Midbrain (tissue), 1 donor: ENCODE measurements at regions not wholly inside any gene's neighbourhood (a gene's known extent, or its start where the extent isn't known, plus 50 kb on each side); places are given as distances from the start of the nearest gene placed in this dataset.

ENCODE experiments used
- DNase-seq: peaks from one replicate; lab custom pipeline; 2025; lab: John Stamatoyannopoulos, UW

DNA sequence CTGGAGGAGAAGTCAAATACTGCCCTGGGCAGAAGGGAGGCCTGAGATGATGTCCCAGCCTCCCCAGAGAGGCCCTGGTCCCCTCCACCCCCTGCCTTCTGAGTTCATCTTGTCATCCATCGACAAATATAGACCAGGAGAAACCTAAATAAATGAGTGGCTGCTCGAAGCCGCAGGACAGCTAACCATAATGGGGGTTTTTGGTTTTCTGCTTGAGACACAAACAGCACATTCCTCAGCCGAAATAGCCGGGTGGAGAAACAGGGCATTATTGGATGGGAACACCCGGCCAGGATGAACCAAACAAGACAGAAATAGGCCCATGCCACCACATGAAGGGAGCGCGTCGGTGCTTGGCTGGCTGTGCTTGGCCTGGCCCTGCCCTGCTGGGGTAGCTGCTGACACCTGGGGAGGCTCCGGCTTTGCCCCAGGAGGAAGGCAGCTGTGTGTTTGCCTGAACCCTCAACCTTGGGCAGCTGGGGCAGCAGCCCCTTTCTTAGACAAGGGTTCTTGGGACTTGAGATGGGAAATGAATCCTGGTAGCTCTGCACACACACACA lies 188.1 kb downstream of the IRX5 start:
- no peak for DNase-seq

DNA sequence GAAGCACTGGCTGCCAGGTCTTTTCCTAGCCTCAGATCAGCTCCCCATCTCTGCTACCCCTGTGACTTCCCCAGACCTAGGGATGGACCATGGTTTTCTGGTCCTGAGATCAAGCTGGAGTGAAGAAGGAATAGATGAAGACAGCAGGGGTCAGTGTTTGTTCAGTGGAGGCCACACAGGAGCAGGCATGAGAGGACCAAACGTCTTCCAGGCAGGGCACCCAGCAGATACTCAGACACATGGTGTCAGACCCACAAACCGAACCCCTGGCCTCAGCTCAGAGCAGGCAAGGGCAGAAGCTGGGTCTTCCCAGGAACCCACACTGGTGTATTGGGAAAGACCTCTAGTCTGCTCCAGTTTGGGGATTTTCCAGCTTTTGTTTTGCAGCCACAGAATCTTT lies 189.7 kb downstream of the IRX5 start:
- DNase-seq = no peak

DNA sequence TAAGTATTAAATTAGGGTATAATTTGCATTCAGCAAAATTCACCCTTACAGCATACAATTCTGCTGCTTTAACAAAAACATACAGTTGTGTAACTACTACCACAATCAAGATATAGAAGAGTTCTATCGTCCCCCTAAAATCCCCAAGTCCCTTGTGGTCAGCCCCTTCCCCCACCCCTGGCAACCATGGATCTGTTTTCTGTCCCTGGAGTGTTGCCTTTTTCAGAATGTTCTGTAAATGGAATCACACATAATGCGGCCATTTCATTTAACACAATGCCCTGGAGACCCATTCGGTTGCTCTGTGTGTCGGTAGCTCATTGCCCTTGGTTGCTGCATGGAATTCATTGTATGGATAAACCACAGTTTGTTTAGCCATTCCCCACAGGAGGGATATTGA lies 190.2 kb downstream of the IRX5 start:
- no peak for DNase-seq

DNA sequence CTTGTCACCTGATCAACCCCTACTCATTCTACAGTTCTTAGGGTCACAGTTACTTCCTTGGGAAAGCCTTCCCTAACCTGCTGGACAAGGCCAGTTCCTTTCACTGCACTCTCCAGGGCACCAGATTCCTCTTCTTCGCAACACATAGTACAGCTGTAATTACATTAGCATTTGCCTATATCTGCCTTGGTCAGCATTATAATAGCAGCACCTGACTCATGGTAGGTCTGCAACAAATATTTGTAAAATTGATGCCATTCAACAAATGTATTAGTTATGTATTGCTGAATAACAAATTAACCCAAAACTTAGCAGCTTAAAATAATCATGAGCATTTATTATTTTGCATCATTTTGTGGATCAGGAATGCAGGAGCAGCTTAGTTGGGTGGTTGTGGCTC lies 193.0 kb downstream of the IRX5 start:
- no peak for DNase-seq

DNA sequence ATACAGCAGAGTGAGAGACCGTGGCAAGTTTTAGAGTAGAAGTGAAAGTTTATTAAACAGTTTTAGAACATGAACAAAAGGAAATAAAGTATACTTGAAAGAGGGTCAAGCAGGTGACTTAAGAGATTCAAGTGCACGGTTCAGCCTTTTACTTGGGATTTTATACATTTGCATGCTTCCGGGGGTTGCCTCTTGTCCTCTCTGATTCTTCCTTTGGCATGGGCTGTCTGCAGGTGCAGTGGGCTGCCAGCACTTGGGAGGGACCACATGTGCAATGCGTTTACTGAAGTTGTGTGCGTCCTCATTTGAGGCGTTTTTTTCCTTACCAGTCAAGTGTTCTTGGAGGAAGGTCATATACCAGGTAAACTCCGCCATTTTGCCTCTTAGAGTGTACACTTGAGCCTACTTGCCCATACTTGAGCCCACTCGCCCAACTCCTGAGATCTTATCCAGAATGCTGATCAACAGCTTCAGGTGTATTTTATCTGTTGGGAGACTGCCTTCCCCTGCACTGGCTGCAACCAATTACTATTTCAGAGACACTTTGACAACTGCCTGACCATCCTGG lies 195.2 kb downstream of the IRX5 start:
- no peak for DNase-seq

DNA sequence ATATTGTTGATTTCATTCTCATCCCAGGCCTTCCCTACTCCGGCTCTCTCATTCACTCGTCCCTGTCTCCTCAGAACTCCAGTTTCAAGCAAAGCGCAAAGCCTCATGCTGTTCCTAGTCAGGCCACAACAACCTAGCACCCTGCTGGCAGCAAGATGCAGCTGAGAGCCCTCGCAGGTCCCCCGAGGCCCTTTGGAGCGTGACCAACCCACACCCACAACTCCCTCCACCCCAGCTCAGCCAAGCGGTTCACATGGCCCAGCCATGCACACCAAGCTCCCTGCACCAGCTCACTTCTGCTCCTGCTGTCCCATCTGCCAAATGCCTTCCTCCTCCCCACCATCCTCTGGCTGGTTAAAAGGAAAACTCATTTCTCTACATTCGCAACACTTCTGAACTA lies 195.8 kb downstream of the IRX5 start:
- DNase-seq = no peak

DNA sequence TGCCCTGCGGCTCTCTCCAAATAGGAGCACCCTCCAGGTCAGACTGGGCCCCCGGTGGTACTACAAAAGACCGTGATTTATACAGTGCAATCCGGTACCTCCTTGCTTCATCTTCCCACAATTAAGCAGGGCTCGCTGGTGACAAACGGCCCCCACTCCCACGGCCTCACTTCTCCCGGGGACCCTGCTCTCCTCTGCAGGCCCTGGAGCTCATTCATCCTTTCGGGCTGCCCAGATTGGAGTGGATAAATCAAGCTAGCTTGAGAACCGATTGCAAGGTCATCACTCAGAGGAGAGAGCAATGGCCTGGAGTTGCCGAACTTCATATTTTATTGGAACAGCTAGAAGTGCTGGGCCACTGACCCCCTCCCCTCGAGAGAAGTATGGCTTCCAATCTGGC lies 193.5 kb upstream of the IRX6 start:
- no peak for DNase-seq

DNA sequence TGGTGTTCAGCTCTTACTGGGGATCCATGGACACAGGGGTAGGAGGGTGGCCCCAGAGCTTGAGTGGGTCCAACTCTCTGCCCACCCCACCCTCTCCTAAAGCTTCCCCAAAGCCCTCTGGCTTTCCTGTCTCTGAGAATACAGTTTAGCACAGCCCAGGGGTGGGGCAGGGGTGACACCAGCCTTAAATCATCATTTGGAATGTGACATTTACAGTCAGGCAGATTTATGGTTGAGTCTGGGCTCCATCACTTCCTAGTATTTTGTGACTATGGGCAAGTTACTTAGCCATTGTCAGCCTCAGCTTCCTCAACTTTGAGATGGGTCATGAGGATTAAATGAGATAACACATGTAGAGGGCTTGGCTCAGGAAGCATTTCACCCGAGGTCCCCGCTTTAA lies 193.1 kb upstream of the IRX6 start:
- no peak for DNase-seq

DNA sequence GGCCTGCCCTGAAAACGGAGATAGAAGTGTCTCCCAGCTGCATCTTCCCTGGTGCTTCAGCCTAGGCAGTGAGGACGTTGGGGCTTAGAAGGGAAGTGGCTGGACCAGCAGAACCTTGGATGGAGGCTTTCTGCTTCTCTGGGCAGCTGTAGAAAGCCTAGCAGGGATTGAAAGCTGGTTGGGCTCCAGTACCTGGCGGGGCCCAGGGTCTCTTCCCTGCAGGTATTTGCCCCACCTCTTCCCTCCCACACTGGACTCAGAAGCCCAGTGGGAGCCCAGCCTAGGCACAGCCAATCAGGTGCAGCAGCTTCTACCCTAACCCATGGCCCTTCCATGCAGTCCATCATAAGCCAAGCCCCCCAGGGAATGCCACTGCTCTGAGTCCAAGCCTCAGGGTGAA lies 190.3 kb upstream of the IRX6 start:
- no peak for DNase-seq

DNA sequence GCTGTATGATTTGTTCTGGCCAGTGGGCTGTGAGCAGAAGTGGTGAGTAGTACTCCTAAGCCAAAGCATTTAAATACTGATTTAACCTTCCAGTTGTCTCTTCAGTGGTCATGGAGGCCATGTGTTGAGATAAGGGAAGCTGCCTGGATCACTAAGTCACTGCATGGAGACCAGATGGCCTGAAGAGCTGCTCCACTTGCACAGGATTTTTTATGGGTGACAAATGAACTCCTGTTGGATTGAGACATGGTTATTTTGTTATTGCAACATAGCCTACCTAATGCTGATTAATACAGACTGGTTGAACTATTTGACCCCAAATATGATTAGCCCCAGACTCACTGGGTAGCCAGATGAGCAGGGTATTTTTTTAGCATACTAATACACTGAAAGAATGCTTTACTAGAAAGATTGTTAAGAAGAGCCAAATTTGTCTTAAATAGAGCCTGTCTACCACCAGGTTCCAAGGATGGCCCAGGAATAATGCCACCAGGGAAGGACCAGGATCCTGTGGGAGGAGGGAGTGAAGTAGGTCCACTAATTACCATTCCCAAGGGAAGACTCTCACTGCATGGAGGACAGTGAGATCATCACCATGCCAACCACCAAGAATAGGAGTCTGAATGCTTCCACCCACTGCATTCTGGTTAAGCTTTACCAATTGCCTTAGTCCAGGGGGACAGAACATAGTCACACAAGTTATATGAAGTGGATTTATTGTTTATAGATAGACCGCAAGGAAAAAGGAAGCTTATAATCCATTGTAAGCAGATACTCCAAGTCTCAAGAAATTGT lies 187.4 kb upstream of the IRX6 start:
- DNase-seq = no peak

DNA sequence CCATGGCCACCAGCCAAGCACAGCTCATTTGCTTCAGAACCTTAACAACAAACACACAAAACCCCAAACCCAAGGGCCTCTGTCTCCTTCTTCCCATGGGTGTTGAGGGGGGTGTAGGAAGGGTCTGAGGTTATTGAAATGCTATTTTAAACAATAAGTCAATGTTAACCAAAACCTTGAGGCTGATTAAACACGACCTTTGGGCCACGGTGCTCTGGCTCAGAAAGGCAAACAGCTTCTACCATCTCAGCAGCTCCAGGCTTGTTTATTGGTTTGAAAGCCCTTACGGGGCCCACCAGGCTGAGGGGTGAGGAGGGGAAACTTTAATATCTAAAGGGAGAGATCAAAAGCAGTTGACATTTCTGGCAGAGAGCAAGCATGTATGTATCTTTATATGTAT lies 185.7 kb upstream of the IRX6 start:
- DNase-seq = no peak

DNA sequence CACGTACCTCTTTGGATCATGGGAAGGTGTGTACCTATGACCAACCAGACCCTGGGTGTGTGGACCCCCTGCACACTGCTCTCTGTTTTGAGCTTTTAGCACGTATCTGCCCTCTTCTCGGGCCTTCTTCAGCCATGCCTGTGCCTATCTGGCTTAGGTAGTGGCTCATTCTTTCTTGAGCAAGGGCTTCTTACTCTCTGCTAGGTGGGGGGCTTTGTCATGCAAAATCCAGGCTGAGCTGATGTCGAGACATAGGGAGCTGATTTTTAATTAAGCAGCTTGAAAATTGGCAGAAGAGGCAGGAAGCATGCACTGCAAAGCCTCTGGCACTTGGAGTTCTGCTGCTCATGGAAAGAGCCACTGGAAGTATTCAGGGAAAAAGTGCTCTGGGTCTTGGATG lies 181.6 kb upstream of the IRX6 start:
- DNase-seq = no peak

DNA sequence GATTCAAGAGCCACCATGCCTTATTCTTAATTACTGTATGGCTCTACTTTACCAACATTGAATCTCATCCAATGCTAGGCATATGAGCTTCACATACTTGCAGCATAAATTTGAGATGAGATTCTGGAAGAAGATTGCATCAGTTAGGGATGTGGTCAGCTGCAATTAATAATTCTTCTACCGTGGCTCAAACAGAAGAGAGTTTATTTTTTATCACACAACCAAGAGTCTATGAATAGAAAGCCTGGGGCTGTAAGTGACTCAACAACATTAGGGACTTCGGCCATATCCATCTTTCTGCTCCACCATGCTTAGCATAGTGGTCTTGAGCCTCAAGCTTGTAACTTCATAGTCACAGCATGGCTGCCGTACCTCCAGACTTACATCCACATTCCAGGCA lies 179.4 kb upstream of the IRX6 start:
- DNase-seq = no peak

DNA sequence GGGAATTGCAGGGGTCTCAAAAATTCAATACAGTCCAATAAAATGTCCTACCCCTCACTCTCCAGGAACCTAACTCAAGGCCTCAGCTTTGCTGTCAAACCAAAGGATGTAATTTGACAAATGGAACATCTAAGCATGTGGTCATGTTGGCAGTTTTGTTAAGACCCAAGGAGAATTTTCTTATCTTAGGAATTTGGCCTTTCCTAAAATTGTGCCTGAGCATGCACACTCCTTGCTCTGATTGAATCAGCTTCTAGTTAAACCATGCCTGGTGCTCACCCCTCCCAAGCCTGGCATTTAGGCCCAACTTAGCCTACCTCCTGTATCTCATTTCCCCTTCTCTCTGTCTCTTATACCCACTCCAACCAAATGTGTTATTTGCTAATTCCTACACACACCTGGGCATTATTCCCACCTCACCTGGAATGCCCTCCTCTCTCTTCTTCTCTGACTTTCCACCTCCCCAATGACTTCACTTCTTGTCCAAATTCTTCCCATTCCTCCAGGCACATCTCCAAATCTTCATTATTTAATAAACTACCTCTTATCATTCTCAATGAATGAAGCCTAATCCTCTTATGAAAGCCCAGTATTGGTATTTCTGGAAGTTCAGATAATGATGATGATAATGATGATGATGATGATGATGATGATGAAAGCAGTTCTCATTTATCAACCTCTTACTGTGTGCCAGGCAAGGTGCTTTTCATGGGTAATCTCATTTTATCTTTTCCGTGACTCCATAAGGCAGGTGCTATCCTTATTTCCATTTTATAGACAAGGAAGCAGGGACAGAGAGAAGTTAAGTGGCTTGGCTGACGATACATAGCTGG lies 178.0 kb upstream of the IRX6 start:
- no peak for DNase-seq

DNA sequence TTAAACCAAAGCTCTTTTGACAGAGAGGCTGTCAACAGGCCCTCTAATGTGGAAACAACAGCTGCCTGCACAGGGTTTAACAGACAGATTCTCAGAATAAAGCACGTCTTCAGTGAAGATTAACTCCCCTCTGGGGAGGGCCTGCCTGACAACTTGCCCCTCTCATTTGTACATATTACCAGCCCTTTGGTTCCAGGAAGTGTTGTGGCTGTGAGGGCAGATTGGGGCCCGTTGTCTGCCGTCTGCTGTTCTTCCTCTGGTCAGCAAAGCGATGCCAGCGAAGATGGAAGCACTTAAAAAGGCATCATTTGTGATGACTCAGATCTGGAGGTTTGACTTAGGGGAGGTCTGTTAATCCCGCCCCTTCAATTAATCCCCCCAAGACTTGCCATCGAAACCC lies 177.0 kb upstream of the IRX6 start:
- DNase-seq = no peak

DNA sequence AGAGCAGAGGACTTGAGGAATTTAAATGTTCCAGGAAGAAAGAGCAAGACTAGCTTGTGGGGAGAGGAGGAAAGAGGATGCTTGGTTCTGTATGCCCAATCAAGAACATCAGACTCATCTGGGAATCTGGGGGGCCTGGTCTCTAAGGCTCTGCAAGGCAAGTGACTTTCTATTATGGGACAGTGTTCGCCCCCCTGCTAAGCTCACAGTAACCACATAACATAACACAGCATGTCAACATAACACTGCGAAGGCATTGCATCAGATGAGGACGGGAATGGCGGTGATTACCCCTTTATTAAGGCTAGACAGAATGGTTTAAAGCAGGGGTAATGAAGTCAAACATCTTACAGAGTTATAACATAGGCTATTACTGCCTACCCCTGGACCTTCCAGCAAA lies 176.6 kb upstream of the IRX6 start:
- DNase-seq = no peak

DNA sequence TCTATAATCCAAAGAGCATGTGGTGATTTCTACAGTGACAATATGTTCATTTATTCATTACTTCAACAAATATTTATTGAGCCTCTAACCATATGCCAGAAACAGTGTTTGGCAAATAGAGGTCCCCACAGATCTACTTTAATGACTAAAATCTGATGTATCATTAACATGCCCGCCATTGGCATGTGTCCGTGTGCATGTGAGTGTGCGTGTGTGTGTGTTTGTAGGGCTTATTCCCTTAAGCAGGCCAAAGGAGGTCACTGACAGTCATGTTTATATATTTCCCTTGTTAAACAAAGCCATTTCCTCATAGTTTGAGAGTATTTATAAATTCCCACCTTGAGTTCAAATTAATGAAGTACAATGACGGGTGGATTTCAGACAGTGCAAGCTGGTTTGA lies 174.4 kb upstream of the IRX6 start:
- no peak for DNase-seq

DNA sequence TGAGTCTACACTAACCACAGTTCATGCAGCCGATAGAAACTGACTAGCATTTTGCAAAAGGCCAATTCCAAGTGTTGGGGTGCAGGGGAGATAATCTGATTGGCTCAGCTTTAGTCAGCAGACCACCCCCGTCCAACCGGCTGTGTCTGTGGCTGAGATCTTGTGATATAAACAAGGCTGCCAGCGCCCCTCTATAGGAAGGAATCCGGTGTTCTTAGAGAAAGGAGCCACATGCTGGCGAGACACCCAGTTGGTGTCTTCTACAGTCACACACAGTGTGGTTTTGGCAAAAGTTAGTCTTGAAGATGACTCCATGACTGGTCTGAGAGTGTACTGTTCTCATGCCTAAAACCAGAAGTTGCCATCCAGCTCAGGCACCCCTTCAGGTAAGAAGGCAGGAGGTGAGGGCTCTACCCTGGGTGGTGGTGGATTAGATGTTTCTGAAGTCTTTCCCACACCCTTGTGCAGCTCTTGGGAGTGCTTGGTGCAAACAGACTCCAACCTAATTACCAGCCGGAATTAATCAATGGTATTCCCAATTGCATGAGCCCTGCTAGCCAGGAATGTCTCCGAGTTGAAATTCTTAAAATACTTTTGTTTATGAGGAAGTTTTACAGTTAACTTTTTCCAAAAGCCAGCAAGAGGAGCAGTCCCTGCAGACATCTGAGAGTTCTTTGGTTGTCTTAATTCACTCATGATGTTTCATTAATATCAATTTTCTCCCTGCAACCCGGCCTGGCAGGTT lies 172.3 kb upstream of the IRX6 start:
- no peak for DNase-seq

DNA sequence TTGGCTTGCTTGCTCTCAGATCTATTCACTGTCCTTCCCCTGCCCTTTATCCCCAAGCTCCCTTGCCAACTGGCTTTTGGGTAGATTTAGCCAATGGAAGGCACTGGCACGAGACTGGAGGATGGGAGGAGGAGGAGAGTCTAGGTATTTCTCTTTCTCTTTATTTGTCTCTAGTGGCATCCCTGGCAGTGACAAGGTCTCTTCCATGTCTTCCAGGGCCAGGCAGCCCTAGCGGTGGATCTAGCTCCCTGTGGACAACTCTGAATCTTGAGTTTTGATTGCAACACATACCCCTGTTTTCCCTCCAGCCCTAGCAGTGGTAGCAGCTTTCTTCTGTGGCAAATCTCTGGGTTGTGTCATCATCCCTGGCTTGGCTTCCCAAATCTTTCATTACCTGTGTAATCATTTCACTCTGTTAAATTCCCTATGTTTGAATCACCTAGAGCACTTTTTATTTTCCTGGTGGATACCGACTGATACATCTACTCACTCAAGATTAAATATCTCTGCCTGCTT lies 171.1 kb upstream of the IRX6 start:
- DNase-seq = no peak

DNA sequence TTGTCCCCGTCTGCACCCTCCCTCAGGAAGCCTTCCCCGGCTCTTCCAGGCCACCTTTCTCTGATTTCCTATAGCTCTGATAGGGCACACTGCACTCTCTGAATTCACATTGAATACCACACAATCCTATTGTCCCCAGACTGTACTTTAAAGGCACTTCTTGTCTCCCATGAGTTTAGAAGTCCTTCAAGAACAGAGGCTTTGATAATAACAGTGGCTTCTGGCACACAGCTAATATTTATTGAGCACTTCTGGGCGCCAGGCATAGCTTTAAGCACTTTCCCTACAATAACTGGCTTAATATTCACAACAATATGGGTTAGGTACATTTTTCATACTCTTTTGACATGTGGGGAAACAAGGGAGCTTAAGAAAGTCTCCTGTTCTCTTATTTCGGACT lies 169.7 kb upstream of the IRX6 start:
- no peak for DNase-seq

DNA sequence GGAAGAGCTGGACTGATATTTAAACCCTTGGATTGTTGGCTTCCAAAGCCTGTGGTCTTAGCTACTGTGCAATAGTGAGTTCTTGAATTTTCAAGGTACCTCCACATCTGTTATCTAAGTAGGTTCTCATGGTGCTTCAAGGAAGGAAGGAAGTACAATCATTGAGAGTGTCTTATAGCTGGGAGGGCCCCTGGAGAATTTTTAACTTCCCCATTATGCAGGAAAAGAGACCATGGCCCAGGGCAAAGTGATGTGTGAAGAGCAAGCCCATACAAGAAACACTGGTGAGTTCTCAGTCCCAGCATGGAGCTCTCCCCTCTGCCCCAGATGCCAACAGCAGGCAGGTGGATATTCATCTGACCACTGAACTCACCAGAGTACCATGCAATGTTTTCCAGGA lies 169.0 kb upstream of the IRX6 start:
- DNase-seq = no peak

DNA sequence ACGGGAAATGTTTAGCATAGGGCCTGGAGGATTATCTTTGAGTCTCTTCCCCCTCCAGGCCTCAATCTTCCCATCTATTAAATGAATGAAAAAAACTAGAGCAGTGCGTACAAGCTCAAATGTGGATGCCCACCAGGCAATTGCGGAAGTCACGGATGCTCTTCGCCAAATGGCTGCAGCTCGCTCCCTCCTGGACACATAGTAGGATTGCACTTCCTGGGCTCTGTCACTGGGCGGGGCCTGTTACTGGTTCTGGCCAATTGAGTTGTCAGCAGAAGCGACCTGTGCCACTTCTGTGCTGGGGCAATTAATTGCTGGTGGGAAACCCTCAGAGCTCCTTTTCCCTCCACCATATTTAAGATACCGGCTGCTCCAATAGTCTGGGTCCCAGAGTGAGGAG lies 168.2 kb upstream of the IRX6 start:
- DNase-seq = no peak
